ENCODE measurements at regions not wholly inside any gene's neighbourhood (a gene's known extent, or its start where the extent isn't known, plus 50 kb on each side); places are given as distances from the start of the nearest gene placed in this dataset.

DNA sequence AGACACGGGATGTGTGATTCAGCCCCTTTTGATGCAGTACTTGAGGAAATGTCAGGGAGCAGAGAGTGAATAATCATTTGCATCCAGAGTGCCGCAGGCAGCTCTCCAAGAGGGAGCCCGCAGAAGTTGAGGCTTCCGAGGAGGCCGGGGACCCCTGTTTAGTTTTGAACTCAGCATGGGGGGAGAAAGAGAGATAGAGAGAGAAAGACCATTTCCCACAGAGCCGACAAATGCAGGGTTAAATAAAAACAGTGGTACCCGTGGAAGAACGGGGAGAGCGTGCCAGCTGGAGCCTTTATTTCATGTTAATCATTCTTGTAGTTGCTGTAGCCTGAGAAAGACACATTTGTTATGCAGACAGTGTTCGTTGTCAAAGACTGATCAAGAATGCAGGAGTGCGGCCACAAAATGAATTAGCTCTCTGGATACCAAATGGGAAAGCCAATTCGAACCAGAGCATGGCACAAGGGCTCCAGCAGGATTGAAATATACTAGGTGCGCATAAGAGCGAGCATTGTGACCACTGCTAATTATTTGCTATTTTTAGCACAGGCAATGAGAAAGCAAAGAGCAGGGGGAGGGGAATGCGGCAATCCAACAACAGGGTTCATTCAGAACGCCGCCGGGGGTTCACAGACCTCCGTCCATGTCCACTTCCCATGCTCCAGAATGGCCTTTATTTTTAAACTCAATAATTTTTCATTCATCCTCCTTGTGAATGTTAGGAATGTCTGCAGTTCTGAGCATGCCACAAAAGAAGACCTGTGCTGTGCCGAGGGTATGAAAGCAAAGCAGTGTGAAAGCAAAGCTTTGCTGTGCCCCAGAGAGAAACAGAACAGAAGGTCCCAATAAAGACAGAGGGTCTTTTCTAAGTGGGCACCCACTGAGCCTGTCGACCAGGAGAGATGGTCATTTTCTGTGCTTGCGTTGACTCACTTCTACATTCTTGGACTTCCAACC, 243.9 kb upstream of the VCX3A start:
- H3K27ac Mint-ChIP-seq = peak overlapping the region; percentile 18 to 84 (median 75)
- peaks cover 25% of the 10 kb centered on the region for H3K4me1 Mint-ChIP-seq
- no peaks in the 10 kb centered on the region for H3K9me3 Mint-ChIP-seq
- H3K36me3 Mint-ChIP-seq (ENCODE audit: low read depth) = no peaks in the 10 kb centered on the region
- peaks cover 13% of the 10 kb centered on the region for H3K27me3 Mint-ChIP-seq (ENCODE audit: low read depth)
- no peak for TF ChIP-seq CTCF (IDR thresholded peaks at IDR 0.05; ENCODE audit: unreplicated experiment in 3 of 3)
- H3K4me3 Mint-ChIP-seq = peak overlapping the region; percentile 54 to 70 (median 63)

GRCh38 chrX:6777238-6778002, 242.5 kb upstream of the VCX3A start:
- Mint-ChIP-seq H3K27me3 (ENCODE audit: low read depth) (peaks cover 13% of the 10 kb centered on the region), H3K27ac (no peak overlapping the region), H3K4me1 (peaks cover 19% of the 10 kb centered on the region), H3K36me3 (ENCODE audit: low read depth) (no peaks in the 10 kb centered on the region), H3K9me3 (no peaks in the 10 kb centered on the region), H3K4me3 (no peak overlapping the region)
- no peak for TF ChIP-seq CTCF (IDR thresholded peaks at IDR 0.05; ENCODE audit: unreplicated experiment in 3 of 3)

DNA sequence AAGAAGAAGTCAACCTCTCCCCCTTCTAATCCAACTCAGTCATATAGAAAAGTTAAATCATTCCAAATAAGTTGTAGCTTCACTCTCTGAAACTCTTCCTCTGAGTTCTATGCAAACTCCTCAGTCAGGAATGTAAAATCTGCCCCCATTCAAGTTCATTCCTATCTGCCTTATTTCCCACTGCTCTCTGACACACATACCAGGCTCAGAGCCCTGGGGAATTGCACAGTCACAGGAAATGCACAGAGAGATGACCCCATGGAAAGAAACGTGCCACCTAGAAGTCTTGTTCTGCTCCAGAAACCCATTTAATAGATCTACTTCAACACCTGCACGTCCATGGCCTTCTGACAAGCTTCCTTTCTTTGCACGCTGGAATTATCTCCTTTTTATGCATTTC, 236.0 kb upstream of the VCX3A start:
- no peaks in the 10 kb centered on the region for H3K27me3 Mint-ChIP-seq (ENCODE audit: low read depth)
- no peak for TF ChIP-seq CTCF (IDR thresholded peaks at IDR 0.05; ENCODE audit: unreplicated experiment in 3 of 3)
- peaks cover 6% of the 10 kb centered on the region for H3K9me3 Mint-ChIP-seq
- H3K36me3 Mint-ChIP-seq (ENCODE audit: low read depth) = no peaks in the 10 kb centered on the region
- no peaks in the 10 kb centered on the region for H3K4me1 Mint-ChIP-seq
- H3K27ac Mint-ChIP-seq = no peak overlapping the region
- no peak overlapping the region for H3K4me3 Mint-ChIP-seq

DNA sequence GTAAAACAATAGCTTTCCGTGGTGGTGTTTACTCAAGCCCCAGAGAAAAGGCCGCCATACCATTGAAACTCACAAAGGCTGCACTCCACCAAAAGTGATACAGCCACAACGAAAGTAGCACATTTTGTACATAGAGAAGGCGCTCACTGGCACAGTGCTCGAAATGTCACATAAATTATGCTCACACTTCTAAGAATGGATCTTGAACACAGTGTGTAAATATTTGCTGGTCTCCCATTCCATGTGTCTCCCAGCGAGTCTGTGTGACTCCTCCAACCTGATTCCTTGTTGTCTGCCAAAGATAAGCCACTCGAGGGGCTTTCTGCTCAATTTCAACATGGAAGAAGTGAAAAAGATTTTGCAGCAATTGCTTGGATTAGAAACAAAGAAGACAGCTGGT, 234.0 kb upstream of the VCX3A start:
- H3K9me3 Mint-ChIP-seq = peaks cover 9% of the 10 kb centered on the region
- no peak overlapping the region for H3K27ac Mint-ChIP-seq
- H3K4me3 Mint-ChIP-seq = no peak overlapping the region
- H3K27me3 Mint-ChIP-seq (ENCODE audit: low read depth) = no peaks in the 10 kb centered on the region
- no peak for TF ChIP-seq CTCF (IDR thresholded peaks at IDR 0.05; ENCODE audit: unreplicated experiment in 3 of 3)
- no peaks in the 10 kb centered on the region for H3K36me3 Mint-ChIP-seq (ENCODE audit: low read depth)
- no peaks in the 10 kb centered on the region for H3K4me1 Mint-ChIP-seq

DNA sequence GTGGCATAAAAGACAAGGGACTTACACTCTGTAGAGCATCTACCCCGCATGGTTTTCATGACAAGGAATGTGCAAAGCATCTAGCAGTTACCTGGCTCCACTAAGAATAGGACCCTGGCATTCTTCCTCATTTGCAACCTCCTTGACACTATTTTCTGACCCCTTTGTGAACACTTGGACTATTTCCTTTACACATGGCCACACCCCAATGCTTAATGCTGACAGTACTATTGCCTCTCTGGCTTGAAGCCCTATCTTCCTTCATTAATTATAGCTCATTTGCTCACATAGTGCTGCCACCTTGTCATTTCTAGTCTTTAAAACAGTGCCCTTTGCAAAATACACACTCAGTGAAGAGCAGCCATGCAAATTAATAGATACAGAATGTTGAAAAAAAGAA, 226.3 kb upstream of the VCX3A start:
- Mint-ChIP-seq H3K4me3 (no peak overlapping the region), H3K4me1 (no peaks in the 10 kb centered on the region), H3K36me3 (ENCODE audit: low read depth) (no peaks in the 10 kb centered on the region), H3K27ac (no peak overlapping the region), H3K27me3 (ENCODE audit: low read depth) (no peaks in the 10 kb centered on the region), H3K9me3 (peaks cover 5% of the 10 kb centered on the region)
- TF ChIP-seq CTCF (IDR thresholded peaks at IDR 0.05; ENCODE audit: unreplicated experiment in 3 of 3) = no peak

Data from nephron (organoid).